Rectal smooth muscle tissue (tissue), 1 donor: ENCODE measurements at regions not wholly inside any gene's neighbourhood (a gene's known extent, or its start where the extent isn't known, plus 50 kb on each side); places are given as distances from the start of the nearest gene placed in this dataset.

Source experiments
- H3K27ac ChIP-seq: one replicate; pipeline ENCODE4 v1.7.0; 2013; ENCODE audit warnings: low read depth, low read length, inconsistent platforms
- H3K27me3 ChIP-seq: one replicate; pipeline ENCODE4 v1.7.0; 2013; ENCODE audit warnings: low read length; ENCODE audit not compliant: control insufficient read depth, insufficient read depth
- H3K36me3 ChIP-seq: one replicate; pipeline ENCODE4 v1.7.0; 2013; ENCODE audit warnings: low read length; ENCODE audit not compliant: control insufficient read depth, insufficient read depth
- H3K4me1 ChIP-seq: one replicate; pipeline ENCODE4 v1.7.0; 2013; ENCODE audit warnings: low read length; ENCODE audit not compliant: control insufficient read depth, insufficient read depth
- H3K4me3 ChIP-seq: one replicate; pipeline ENCODE4 v1.7.0; 2013; ENCODE audit warnings: low read length
- H3K9ac ChIP-seq: one replicate; pipeline ENCODE4 v1.7.0; 2013; ENCODE audit warnings: low read length

- no peaks in the 10 kb centered on the region for H3K36me3 ChIP-seq
- peaks cover 3% of the 10 kb centered on the region for H3K4me1 ChIP-seq
- peaks cover 6% of the 10 kb centered on the region for H3K27me3 ChIP-seq
- H3K9ac ChIP-seq: no peak overlapping the region
- no peak overlapping the region for H3K27ac ChIP-seq
- no peak overlapping the region for H3K4me3 ChIP-seq
Measured at GRCh38 chr17:56675876-56676660, 82.6 kb downstream of the NOG start.

GRCh38 chr17:56676810-56677209, 83.3 kb downstream of the NOG start:
- Histone ChIP-seq H3K27me3 (peaks cover 6% of the 10 kb centered on the region), H3K27ac (no peak overlapping the region), H3K4me3 (no peak overlapping the region), H3K9ac (no peak overlapping the region), H3K4me1 (peaks cover 3% of the 10 kb centered on the region), H3K36me3 (no peaks in the 10 kb centered on the region)

- peak overlapping the region; percentile 17 for H3K4me3 ChIP-seq
- no peaks in the 10 kb centered on the region for H3K36me3 ChIP-seq
- H3K4me1 ChIP-seq: peaks cover 3% of the 10 kb centered on the region
- no peak overlapping the region for H3K27ac ChIP-seq
- H3K9ac ChIP-seq: no peak overlapping the region
- peaks cover 6% of the 10 kb centered on the region for H3K27me3 ChIP-seq
Measured at GRCh38 chr17:56678249-56679114, 85.0 kb downstream of the NOG start.

- Histone ChIP-seq H3K4me3 (peak overlapping the region; percentile 17), H3K9ac (no peak overlapping the region), H3K4me1 (peaks cover 3% of the 10 kb centered on the region), H3K27me3 (peaks cover 6% of the 10 kb centered on the region), H3K27ac (no peak overlapping the region), H3K36me3 (no peaks in the 10 kb centered on the region)
Measured at GRCh38 chr17:56679115-56679776, 85.7 kb downstream of the NOG start.

- Histone ChIP-seq H3K27me3 (peaks cover 6% of the 10 kb centered on the region), H3K27ac (no peak overlapping the region), H3K36me3 (no peaks in the 10 kb centered on the region), H3K9ac (no peak overlapping the region), H3K4me1 (peaks cover 3% of the 10 kb centered on the region), H3K4me3 (no peak overlapping the region)
Measured at GRCh38 chr17:56679777-56680422, 86.4 kb downstream of the NOG start.

- Histone ChIP-seq H3K27me3 (peaks cover 6% of the 10 kb centered on the region), H3K4me3 (no peak overlapping the region), H3K9ac (no peak overlapping the region), H3K27ac (no peak overlapping the region), H3K36me3 (no peaks in the 10 kb centered on the region), H3K4me1 (peaks cover 3% of the 10 kb centered on the region)
Measured at GRCh38 chr17:56680676-56681075, 87.2 kb downstream of the NOG start.

GRCh38 chr17:56681561-56682266, 88.2 kb downstream of the NOG start:
- Histone ChIP-seq H3K27me3 (peaks cover 6% of the 10 kb centered on the region), H3K4me1 (peaks cover 3% of the 10 kb centered on the region), H3K9ac (no peak overlapping the region), H3K36me3 (no peaks in the 10 kb centered on the region), H3K4me3 (no peak overlapping the region), H3K27ac (no peak overlapping the region)

- Histone ChIP-seq H3K9ac (no peak overlapping the region), H3K4me3 (no peak overlapping the region), H3K27ac (no peak overlapping the region), H3K36me3 (no peaks in the 10 kb centered on the region), H3K4me1 (no peaks in the 10 kb centered on the region), H3K27me3 (no peaks in the 10 kb centered on the region)
Measured at GRCh38 chr17:56688151-56688550, 94.7 kb downstream of the NOG start.

- Histone ChIP-seq H3K27me3 (no peaks in the 10 kb centered on the region), H3K36me3 (no peaks in the 10 kb centered on the region), H3K27ac (no peak overlapping the region), H3K4me1 (no peaks in the 10 kb centered on the region), H3K9ac (no peak overlapping the region), H3K4me3 (no peak overlapping the region)
Measured at GRCh38 chr17:56690441-56691291, 97.2 kb downstream of the NOG start.

- peaks cover 7% of the 10 kb centered on the region for H3K4me1 ChIP-seq
- no peaks in the 10 kb centered on the region for H3K27me3 ChIP-seq
- no peak overlapping the region for H3K27ac ChIP-seq
- H3K4me3 ChIP-seq: no peak overlapping the region
- no peaks in the 10 kb centered on the region for H3K36me3 ChIP-seq
- H3K9ac ChIP-seq: no peak overlapping the region
Measured at GRCh38 chr17:56694825-56695224, 101.3 kb downstream of the NOG start.

- Histone ChIP-seq H3K36me3 (no peaks in the 10 kb centered on the region), H3K27me3 (no peaks in the 10 kb centered on the region), H3K9ac (no peak overlapping the region), H3K4me3 (no peak overlapping the region), H3K4me1 (peaks cover 7% of the 10 kb centered on the region), H3K27ac (no peak overlapping the region)
Measured at GRCh38 chr17:56697190-56697589, 103.7 kb downstream of the NOG start.
